ENCODE measurements at regions not wholly inside any gene's neighbourhood (a gene's known extent, or its start where the extent isn't known, plus 50 kb on each side); places are given as distances from the start of the nearest gene placed in this dataset.

DNA sequence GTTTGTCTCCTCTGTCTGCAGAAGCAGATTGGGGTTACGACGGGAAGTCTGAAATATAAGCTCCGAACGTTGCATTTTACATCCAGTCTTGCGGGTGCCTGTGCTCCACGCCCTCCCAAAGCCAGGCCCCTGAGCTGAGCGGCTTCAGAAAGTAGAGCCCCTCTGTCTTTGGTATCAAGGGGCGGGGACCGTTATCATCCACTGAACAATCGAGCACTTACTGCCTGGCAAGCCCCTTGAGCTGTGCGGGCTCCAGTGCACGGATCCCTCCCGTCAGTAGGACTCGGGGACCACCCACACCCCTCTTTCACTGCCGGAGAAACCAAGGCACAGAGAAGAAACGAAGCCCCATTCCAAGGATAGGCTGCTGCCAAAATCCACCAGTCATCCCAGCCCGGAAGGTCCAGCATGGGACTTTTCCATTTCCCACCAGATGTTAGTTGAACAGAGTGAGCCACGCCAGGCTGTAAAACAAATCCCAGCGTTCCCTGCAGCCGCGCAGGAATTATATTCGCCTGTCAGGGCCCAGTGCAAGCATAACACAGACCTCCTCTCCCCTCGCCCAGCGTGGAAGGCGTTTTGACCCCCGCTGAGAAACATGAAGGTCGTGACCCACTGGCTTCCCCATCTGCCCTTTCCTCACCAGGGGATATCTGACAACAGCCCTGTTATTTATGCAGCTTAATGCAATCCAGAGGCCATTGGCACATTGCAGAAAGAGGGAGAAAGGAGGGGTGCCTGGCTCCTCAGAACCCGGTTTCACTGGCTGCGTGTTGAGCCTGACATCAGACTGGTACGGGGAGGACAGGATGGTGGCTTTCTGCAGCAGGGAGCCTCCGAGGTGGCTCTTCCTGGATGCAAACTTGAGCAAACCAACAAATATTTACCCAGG lies 212.2 kb upstream of the FOXF1 start:
- DNase-seq (ENCODE audit: low spot score) = no peak

DNA sequence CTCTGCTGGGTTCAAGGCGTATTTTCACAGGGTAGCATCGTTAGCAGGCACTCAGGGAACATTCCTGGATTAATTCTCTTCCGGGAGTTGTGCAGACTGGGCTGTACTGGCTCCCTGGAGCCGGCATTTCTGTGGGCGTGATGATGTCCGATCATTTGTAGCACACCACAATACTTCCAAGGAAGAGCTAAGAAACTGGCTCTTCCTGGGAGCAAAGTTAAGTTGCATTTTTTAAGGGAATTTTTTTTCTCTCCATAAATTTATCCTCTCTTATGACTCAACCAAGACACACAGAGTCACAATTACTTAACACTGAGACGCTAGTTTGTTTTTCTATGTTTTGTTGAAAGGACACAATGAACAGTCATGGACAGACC lies 211.6 kb upstream of the FOXF1 start:
- DNase-seq (ENCODE audit: low spot score) = no peak

DNA sequence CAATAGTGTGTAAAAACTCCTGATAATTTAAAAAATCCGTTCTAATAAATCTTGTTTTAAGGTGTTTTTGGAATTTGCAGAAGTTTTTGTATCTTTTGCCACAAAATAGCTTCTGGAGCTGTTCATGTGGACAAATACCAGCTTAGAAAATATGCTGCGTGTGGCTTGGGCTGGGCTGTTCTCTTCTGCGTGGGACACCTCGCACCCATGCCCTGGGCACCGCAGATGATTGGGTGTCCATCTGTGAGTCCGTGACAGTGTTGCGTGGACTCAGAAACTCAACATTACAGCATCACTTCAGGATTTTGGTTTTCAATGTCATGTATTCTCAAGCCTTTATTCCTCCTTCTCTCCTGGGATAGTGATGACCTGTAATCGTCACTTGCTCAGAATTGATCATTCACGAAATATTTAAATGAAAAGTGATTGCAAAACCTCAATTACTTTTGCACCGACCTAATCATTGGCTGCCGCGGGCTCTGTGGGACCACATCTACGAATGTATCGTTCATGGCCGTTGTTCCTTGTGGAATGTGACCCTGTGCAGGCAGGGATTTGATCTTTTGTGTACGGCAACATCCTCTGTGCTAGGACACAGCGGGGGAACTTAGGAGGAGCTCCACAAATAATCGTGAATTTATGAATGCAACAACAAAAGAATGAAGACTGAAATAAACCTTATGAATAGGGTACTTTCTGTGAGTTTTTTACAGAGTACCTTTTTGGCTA lies 210.3 kb upstream of the FOXF1 start:
- no peak for DNase-seq (ENCODE audit: low spot score)

DNA sequence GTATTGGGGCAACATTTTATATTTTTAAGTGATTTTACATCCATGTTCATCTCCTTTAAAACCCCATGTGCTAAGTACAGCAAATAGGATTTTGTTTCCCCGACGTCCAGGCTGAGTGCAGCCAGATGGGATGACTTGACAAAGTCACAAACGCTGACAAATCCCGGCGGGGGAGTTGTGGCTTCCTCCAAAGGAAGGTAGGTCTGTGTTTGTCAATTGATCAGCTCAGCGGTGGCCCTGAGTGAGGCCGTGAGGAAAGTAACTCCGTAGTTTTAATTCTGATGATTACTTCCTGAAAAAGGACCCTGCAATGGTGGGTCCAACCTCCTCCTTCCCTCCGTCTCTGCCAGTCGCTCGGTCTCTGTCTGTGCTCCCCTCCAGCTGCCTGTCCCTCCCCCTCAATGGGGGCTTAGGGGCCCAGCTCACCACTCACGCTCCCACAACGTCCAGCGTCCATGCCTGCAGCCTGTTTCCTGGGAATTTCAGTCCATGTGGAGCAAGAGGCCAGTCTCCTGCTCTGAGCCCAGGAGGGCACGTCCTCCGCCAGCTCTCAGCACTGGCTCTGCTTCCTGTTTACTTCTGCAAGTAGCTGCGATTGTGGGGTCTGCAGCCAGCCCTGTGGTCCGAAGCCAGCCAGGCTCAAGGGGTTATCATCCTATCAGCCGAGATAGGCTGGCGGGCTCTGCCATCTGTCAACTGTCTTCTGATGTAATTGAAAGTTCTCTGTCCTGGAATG lies 209.4 kb upstream of the FOXF1 start:
- no peak for DNase-seq (ENCODE audit: low spot score)

DNA sequence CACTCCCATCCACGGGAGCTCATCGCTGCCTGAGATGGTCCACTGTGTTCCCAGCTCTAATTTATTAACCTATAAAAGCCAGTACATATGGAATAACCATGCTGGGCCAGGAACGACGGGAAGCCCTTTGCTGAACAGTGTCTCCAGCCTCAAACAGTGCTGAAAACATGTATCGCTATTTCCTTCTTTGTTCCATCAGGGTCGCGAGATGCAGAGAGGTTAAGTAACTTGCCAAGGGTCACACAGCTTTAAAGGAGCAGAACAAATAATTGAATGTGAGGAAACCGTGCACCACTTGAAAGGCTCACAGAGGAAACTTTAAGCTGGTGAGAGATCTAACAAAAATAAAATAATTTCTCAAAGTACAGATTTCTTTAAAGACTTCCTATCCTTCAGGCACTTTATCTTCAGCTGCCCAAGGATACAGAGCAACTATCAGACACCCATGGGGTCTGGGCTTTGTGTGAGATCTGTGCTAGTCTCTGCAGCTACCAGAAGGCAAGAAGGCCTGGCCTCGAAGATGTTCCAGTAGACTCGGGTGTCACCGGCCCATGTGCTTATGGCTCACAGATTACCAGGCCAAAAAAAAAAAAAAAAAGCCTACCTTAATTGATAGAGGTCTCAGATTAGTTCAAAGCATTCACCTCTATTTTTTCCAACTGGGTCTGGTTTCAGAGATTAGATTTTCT lies 207.8 kb upstream of the FOXF1 start:
- no peak for DNase-seq (ENCODE audit: low spot score)

DNA sequence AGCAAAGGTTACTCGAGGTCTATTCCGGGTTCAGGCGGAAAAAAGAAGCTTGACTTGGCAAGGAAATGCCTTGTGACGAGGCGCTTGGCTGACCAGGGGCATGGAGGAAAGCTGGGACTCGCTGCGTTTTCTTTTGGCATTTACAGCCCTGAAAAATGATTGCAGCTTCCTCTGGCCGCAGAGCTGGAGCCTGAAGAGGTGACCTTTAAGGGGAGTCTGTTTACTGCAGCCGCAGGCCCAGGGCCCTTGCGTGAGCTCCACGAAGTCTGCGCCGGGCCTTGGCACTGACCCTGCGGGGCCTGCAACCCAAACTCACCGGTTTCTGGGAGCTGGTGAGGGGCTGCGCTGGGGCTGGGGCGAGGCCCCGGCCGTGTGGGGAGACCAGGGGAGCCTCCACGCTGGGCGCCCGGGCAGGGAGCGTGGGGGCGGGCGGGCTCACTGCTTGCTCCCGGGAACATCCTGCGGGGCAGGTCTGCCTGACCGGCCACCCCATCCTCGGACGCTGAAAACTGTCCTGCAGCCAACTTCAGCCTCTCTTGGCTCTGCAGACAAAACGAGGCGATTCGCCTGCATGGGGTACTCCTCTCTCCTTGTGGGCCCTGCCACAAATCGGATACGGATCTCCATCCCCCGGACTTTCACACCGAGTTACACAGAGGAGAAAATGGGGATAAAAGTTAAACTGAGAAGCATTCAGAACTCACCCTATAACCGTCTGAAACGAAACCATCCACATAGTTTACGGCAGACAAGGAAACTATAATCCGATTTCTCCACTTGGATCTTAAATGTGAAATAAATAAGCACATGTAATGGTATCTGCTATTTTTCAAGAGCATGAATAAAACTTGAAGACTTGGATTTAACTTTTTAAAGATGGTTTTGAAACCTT lies 206.3 kb upstream of the FOXF1 start:
- no peak for DNase-seq (ENCODE audit: low spot score)

DNA sequence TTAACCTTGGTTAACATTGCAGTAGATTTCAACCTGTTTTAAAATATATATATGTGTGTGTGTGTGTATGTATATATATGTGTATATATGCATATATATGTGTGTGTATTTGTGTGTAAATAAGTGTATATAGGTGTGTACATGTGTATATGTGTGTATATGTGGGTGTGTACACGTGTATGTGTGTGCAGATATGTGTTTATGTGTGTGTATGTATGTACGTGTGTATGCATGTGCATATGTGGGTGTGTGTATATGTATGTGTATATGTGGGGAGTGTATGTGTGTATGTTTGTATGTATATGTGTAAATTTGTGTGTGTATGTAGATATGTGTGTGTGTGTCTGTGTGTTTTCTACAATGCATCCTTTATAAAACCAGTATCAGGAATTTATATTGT lies 205.5 kb upstream of the FOXF1 start:
- no peak for DNase-seq (ENCODE audit: low spot score)

DNA sequence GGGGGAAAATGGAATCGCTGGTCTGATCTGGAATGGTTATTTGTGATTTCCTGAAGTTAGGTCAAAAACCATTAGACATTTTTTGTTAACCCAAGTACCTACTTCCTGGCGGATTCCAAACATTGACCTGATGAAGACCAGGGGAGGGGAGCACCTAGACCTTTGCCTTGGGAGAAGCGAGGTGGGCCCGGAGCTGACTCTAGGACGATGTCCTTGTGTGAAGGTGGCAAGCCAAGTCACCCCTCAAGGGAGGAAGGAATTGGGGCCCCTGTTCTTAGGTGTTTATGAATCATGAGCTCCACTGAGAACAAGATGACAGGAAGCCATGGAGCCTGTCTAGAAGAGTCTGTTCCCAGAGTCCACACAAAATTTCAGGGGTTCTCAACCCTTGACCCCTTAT lies 204.9 kb upstream of the FOXF1 start:
- no peak for DNase-seq (ENCODE audit: low spot score)

DNA sequence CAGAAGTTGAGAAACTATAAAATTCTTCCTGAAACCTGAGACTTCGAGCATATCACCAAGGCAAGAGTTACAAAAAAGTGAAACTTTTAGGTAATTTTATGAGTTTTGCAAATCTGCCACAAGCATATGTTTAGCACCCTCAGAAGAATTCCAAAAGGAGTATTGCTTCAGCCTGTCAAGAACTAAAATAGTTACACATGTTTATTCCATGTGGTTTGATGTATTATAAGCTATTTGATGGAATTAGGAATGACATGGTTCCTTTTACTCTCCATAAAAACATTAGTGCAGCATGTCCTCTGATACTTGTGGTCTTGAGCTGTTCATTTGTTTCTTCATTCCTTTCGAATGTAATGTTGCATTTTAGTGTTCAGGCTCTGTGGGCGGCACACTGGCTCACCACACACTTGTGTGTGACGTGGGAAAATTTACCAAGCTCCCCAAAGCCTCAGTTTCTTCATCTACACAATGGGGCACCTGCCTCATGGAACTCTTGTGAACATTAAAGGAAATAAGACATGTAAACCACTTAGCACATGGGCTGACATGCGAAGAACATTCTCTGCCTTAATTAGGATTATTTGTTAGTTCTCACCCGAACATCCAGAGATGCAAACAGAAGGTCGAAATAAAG lies 204.2 kb upstream of the FOXF1 start:
- DNase-seq (ENCODE audit: low spot score) = no peak

DNA sequence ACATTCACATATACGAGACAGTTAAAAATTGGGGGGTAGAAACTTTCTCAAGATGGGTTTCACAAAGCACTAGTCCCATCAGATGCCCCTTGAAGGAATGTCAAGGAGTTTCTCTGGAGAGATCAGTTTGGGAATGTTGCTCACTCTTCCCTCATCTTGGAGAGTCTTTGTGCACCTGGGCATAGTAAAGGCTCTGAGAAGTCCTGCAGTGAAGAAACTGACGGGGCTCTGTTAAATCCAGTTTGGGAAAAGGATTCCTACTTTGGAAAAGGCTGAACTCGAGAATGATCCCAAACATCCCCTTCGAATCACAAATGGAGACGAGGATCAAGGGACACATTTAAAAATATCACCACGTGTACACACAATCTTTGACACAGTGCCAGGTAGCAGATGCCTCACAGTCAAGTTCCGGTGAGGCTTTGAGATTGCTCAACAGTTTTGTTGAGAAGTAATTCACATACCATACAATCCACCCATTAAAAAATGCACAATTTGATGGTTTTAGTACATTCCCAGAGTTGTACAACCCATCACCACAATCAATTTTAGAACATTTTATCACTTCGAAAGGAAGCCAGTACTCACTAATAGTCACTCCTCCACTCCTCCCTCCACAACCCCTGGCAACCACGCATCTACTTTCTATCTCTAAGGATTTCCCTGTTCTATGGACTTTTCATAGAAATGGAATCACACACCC lies 203.4 kb upstream of the FOXF1 start:
- DNase-seq (ENCODE audit: low spot score) = no peak

DNA sequence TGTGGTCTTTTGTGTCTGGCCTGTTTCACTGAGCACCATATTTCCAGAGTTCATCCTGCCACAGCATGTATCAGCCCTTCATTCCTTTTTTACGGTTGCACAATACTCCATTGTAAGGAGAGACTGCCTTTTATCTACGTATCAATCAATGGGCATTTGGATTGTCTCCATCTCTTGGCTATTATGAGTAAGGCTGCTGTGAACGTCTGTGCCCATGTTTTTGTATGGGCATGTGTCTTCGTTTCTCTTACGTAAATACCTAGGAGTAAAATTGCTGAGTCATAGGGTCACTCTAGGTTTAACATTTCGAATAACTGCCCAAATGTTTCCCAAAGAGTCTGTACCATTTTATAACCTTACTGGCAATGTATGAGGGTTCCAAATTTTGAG lies 202.8 kb upstream of the FOXF1 start:
- DNase-seq (ENCODE audit: low spot score) = no peak

DNA sequence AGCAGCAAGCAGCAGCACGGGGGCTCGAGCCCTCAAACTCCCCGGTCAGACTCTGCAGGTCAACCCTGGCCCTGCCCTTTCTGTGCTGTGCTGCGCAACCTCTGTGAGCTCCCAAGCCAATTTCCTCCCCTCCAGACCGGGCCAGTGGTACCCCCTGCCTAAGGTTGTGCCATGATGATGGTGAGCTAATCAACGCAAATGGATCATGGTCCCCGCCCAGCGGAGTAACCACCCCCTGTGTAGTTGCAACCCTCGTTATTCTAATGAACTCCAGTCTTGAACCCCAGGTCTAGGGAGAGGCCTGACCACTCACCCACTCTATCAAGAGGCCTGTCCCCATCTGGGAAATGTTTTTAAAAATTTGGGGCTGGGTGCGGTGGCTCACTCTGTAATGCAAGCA lies 201.8 kb upstream of the FOXF1 start:
- no peak for DNase-seq (ENCODE audit: low spot score)

DNA sequence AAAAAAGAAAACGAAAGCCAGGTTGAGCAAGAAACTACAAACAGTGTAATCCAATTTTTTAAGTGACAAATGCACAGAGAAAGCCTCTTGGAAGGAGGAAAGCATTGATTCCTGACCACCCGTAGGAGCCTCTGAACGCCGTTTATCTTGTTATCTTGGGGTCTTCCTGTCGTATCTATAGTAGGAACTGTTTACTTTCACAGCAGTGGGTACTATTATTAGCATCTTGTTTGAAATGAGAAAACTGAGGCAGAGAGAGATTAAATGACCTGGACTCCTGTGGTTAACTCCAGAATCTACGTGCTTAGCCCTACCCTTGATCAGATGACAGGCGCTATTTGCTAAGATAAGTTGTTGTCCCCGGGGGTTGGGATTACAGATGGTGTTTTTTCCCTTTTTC lies 196.7 kb upstream of the FOXF1 start:
- DNase-seq (ENCODE audit: low spot score) = no peak

DNA sequence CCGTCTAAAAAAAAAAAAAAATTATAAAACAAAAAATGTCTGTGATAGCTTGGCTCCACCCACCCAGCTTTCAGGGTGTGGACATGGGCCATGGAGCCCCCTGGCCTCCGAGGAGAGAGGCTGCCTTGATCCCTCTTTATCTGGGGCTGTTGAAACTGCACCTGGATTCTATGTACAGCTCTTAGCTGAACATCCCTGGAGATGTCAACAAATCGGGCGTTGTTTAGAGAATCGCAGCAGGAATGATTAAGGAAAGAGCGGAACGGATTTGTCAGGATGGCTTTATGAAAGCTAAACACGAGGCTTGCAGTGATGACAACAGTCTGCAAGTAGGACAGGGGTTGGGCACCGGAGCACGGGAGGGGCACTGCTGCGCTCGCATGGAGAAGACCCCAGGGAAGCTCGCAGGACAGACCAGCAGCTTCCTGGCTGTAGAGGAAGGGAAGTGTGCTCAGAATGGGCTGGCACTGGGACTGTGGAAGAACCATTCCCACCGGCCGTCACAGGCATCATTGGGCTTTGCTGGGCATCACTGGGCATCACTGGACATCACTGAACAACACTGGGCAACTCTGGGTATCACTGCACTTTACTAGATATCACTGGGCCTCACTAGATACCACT lies 195.8 kb upstream of the FOXF1 start:
- no peak for DNase-seq (ENCODE audit: low spot score)

DNA sequence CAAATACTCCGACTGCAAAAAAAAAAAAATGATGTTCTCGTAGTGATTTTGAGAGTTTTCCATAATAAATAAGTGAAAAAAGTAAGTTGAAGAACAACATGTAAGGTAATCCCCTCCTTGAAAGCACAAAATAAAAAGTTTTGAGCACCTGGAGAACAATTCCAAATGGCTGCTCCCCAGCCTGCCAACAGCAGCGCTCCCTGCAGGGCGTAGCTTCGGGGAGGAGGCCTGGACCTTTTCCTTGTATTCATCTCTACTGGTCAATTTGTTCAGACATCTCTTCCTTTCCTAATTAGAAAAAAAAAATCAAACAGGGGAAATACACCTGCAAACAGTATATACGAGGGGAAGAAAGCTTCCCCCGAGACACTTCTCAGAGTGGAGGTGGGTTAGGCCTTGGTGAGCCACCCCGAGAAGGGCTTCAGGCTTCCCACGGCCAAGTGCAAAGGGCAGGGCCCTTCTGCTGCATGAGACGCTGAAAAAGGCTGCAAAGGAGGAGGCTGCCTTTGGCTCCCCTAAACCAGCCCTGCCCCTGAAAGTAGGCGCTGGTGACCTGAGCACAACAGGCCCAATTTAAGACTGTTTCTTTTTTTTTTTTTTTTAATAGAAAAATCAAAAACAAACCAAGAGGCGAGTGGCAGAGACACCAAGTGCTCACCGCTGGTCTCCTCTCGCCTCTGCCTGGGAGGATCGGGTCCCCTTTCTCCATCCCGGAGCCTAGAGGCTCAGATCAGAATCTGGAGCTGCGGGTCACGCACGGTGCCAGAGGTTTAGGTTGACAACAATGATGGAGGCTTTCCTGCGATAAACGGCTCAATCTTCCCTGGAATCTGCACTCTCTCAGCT lies 193.1 kb upstream of the FOXF1 start:
- no peak for DNase-seq (ENCODE audit: low spot score)

DNA sequence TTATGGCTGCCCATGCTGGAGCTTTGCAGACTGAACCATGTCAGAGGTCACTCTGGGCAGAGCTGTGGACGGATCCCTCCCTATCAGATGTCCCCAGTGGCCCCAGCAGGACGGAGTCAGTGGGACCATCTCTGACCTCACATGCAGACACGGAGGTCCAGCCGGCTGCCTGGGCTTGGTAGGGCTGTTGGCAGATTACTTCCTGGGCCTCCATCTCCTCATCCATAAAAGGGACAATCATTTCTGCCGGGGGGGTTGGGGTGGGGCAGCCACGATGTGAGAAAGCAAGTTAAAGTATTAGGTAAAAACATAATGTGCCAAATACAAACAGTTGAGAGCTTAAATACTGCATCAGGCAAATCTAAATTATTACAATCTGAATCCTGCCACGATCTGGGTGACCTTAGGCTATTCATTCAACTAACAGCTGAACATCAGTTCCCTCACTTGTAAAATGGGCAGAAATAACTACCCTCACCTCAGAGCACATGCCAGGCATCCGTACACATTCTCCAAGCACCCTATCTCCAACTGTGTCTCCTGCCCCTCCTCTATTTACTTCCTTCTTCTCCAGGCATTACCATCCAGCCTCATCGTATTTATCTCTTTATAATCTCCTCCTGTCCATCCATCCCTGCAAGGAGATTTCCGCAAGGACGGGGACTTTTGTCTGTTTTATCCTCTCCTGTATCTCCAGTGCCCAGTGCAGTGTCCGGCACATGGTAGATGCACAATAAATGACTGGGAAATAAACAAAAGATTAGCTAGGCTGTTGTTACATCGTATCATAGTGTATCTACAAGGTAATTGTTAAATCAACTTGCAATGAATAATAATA lies 192.3 kb upstream of the FOXF1 start:
- DNase-seq (ENCODE audit: low spot score) = no peak

DNA sequence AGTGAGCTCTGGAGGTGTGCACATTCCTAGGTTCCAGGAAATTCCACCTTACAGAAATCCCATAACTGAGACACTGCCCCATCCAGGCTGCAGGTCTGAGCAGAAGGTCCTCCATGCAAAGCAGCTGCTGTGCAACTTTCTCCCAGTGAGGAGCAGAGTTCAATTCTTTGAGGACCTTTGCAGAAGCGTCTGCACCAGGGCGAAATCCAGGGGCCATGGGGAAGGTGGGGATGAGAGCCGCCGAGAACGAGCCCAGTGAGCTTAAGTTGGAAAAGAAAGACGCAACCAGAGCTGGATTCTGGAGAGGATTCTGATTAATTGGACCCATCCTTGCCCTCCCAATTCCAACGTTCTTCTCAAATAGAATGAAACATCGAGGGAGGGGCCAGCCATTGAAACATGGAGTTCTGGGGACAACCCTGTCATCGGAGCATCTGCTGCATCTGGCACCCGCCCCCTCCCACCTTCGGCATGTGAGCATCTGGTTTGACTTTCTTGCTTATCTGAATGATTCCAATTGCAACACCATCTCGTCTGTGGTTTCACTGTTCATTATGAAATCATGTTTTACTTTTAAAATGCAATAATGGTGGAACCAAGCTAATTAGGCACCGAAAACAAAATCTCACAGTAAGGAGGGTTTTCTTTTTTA lies 190.6 kb upstream of the FOXF1 start:
- DNase-seq (ENCODE audit: low spot score) = no peak

Measured in germinal center (tissue), 1 donor.